IMR-90 (cell line): ENCODE measurements at regions not wholly inside any gene's neighbourhood (a gene's known extent, or its start where the extent isn't known, plus 50 kb on each side); places are given as distances from the start of the nearest gene placed in this dataset.

ENCODE experiments used
- CHD1 ChIP-seq: IDR thresholded peaks from 2 replicates; pipeline ENCODE4 v1.6.1; 2012; ENCODE audit warnings: low read depth, low read length, improper control_type of control experiment
- NFE2L2 ChIP-seq: fragments of 150-350 bp; IDR thresholded peaks from 2 replicates; pipeline ENCODE4 v1.6.1; 2016; ENCODE audit warnings: low read depth, mild to moderate bottlenecking, low read length
- POLR2A ChIP-seq: IDR thresholded peaks from 2 replicates; pipeline ENCODE4 v1.6.1; 2012; ENCODE audit warnings: mild to moderate bottlenecking, low read depth, low read length
- TF ChIP-seq, protein P1 (sequence below): conservative IDR thresholded peaks from 2 replicates; pipeline ENCODE4 v1.5.1; 2012; ENCODE audit warnings: mild to moderate bottlenecking, low read depth, low read length, improper control_type of control experiment
- TF ChIP-seq, protein P2 (sequence below): fragments of 150-350 bp; IDR thresholded peaks from 2 replicates; pipeline ENCODE4 v1.6.1; 2017; ENCODE audit warnings: mild to moderate bottlenecking, antibody characterized with exemption, low read length, low read depth

DNA sequence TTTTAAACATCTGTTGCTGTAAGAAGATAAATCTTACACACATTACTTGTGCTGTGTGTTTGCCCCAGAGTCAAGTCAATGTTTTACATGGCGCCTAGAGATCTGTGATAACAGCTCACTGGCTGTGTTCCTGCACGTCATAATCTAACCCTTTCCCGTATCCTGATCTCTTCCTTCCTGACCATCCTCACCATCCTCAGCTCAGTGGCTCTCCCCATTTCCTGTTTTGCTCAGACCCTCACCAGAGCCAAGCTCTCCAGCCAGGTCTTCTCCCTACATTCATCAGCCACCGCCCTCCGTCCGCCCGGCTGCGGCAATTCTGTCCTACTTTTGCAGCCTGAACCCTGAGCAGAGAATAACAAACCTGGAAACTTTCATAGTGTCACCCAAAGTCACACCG is 824.7 kb downstream of the USP25 start:
- TF ChIP-seq, protein P1, sequence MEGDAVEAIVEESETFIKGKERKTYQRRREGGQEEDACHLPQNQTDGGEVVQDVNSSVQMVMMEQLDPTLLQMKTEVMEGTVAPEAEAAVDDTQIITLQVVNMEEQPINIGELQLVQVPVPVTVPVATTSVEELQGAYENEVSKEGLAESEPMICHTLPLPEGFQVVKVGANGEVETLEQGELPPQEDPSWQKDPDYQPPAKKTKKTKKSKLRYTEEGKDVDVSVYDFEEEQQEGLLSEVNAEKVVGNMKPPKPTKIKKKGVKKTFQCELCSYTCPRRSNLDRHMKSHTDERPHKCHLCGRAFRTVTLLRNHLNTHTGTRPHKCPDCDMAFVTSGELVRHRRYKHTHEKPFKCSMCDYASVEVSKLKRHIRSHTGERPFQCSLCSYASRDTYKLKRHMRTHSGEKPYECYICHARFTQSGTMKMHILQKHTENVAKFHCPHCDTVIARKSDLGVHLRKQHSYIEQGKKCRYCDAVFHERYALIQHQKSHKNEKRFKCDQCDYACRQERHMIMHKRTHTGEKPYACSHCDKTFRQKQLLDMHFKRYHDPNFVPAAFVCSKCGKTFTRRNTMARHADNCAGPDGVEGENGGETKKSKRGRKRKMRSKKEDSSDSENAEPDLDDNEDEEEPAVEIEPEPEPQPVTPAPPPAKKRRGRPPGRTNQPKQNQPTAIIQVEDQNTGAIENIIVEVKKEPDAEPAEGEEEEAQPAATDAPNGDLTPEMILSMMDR: no peak
- TF ChIP-seq POLR2A (no peak), NFE2L2 (no peak), CHD1 (no peak)
- TF ChIP-seq, protein P2, sequence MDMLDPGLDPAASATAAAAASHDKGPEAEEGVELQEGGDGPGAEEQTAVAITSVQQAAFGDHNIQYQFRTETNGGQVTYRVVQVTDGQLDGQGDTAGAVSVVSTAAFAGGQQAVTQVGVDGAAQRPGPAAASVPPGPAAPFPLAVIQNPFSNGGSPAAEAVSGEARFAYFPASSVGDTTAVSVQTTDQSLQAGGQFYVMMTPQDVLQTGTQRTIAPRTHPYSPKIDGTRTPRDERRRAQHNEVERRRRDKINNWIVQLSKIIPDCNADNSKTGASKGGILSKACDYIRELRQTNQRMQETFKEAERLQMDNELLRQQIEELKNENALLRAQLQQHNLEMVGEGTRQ: no peak
